A549 (cell line): ENCODE measurements at regions not wholly inside any gene's neighbourhood (a gene's known extent, or its start where the extent isn't known, plus 50 kb on each side); places are given as distances from the start of the nearest gene placed in this dataset.
"Not testable (repeated sequence)": the region's sequence is repeated elsewhere in the genome, so short reads cannot be mapped to it uniquely, and the experiment has no call there.

Experiments
- ATAC-seq, 2 experiments: fragments of 200-7000 bp in 1 of 2; fragments of >200 bp in 1 of 2; cut with Nextera tagmentation in 1 of 2; cut with Tn5 transposase in 1 of 2; 3 replicates each; pipeline versions ENCODE4 v1.8.0 to v1.9.1; 2018 to 2020; ENCODE audit warnings: mild to moderate bottlenecking in 1 of 2, moderate library complexity in 1 of 2
- CTCF ChIA-PET: fragments of 300-600 bp; sonication (Branson Sonifier 250); formaldehyde crosslinking; extraction: SDS; loops from one replicate; lab custom pipeline; 2021; ENCODE audit warnings: antibody characterized with exemption, inconsistent platforms; lab: Yijun Ruan, JAX
- POLR2A ChIA-PET: fragments of 350-600 bp; formaldehyde crosslinking; extraction: SDS; loops from one replicate; lab custom pipeline; 2021; ENCODE audit warnings: antibody characterized with exemption, inconsistent platforms; lab: Yijun Ruan, JAX
- DNase-seq, 2 experiments: peaks; one replicate each; pipeline versions ENCODE4 v3.0.0 to v3.0.0-alpha.2; 2011 to 2016; ENCODE audit warnings: low read depth in 1 of 2, low spot score in 1 of 2
- FAIRE-seq: peaks from 2 replicates; lab custom pipeline; 2011; peaks lifted over from hg19 to GRCh38; lab: Jason Lieb, UNC
- H3K27ac ChIP-seq, 2 experiments: fragments of >200 bp; sonication (Bioruptor Twin); formaldehyde crosslinking; 3 replicates each; pipeline ENCODE4 v1.5.1; 2016 to 2017
- H3K4me1 ChIP-seq: fragments of >200 bp; sonication (Bioruptor Twin); formaldehyde crosslinking; 3 replicates; pipeline ENCODE4 v1.6.1; 2016
- H3K4me2 ChIP-seq: fragments of >200 bp; sonication (Bioruptor Twin); formaldehyde crosslinking; 3 replicates; pipeline ENCODE4 v1.6.1; 2016
- H3K4me3 ChIP-seq: fragments of >200 bp; sonication (Bioruptor Twin); formaldehyde crosslinking; 3 replicates; pipeline ENCODE4 v1.5.1; 2016
- H3K9me3 ChIP-seq: fragments of >200 bp; sonication (Bioruptor Twin); formaldehyde crosslinking; 3 replicates; pipeline ENCODE4 v1.6.1; 2016
- BHLHE40 ChIP-seq: IDR thresholded peaks from 2 replicates; pipeline ENCODE4 v1.6.1; 2012; ENCODE audit warnings: low read depth, low read length, inconsistent platforms
- EHMT2 ChIP-seq: fragments of 200-600 bp; sonication (generic); IDR thresholded peaks from 2 replicates; pipeline ENCODE4 v1.6.1; 2016; ENCODE audit warnings: antibody characterized with exemption, low read depth, mild to moderate bottlenecking, moderate library complexity
- ESRRA ChIP-seq: fragments of 150-350 bp; IDR thresholded peaks from 2 replicates; pipeline ENCODE4 v1.6.1; 2014; ENCODE audit warnings: mild to moderate bottlenecking, low read length, borderline replicate concordance
- FOSL2 ChIP-seq, 2 experiments: fragments of 450-650 bp in 1 of 2; fragments of >200 bp in 1 of 2; sonication (Bioruptor Twin) in 1 of 2; formaldehyde crosslinking; IDR thresholded peaks; 2 replicates each; pipeline versions ENCODE4 v1.5.0 to v1.6.1; 2016 to 2020; ENCODE audit warnings: mild to moderate bottlenecking in 1 of 2, moderate library complexity in 1 of 2
- FOXS1 ChIP-seq: fragments of 250-450 bp; sonication (Bioruptor Pico); IDR thresholded peaks from 2 replicates; pipeline ENCODE4 v1.5.0; 2020; ENCODE audit warnings: mild to moderate bottlenecking, moderate library complexity
- HDAC2 ChIP-seq: fragments of 200-600 bp; sonication (generic); IDR thresholded peaks from 2 replicates; pipeline ENCODE4 v1.6.1; 2016
- HEYL ChIP-seq: fragments of 250-450 bp; sonication (Bioruptor Pico); IDR thresholded peaks from 2 replicates; pipeline ENCODE4 v1.8.0; 2021; ENCODE audit warnings: mild to moderate bottlenecking, moderate library complexity
- HOXA7 ChIP-seq: fragments of 250-450 bp; sonication (Bioruptor Pico); IDR thresholded peaks from 2 replicates; pipeline ENCODE4 v1.5.0; 2020; ENCODE audit warnings: mild to moderate bottlenecking, moderate library complexity
- JUN ChIP-seq, 2 experiments: fragments of >200 bp; sonication (Bioruptor Twin); formaldehyde crosslinking; IDR thresholded peaks; 2 replicates in 1 of 2; 3 replicates in 1 of 2; pipeline ENCODE4 v1.6.1; 2016 to 2017
- JUNB ChIP-seq: fragments of >200 bp; sonication (Bioruptor Twin); formaldehyde crosslinking; IDR thresholded peaks from 2 replicates; pipeline ENCODE4 v1.6.1; 2016
- KDM5A ChIP-seq: fragments of 200-600 bp; sonication (generic); IDR thresholded peaks from 2 replicates; pipeline ENCODE4 v1.6.1; 2016; ENCODE audit warnings: antibody characterized with exemption, mild to moderate bottlenecking
- MAFK ChIP-seq: fragments of 450-650 bp; IDR thresholded peaks from 2 replicates; pipeline ENCODE4 v1.6.1; 2014; ENCODE audit not compliant: partially characterized antibody
- NFE2L2 ChIP-seq: fragments of 150-350 bp; conservative IDR thresholded peaks from 2 replicates; pipeline ENCODE4 v1.6.1; 2014; ENCODE audit warnings: low read length
- NPAS2 ChIP-seq: fragments of 250-450 bp; sonication (Bioruptor Pico); IDR thresholded peaks from 2 replicates; pipeline ENCODE4 v1.8.0; 2022; ENCODE audit warnings: mild to moderate bottlenecking, moderate library complexity, borderline replicate concordance
- NR3C1 ChIP-seq: fragments of >200 bp; sonication (Bioruptor Twin); formaldehyde crosslinking; IDR thresholded peaks from 3 replicates; pipeline ENCODE4 v1.6.1; 2017
- POLR2AphosphoS2 ChIP-seq: conservative IDR thresholded peaks from 2 replicates; pipeline ENCODE4 v1.6.1; 2012; ENCODE audit warnings: low read length, improper control_type of control experiment, inconsistent platforms
- RCOR1 ChIP-seq: fragments of 150-350 bp; IDR thresholded peaks from 2 replicates; pipeline ENCODE4 v1.6.1; 2014; ENCODE audit warnings: antibody characterized with exemption, low read length, low read depth
- RFX5 ChIP-seq: fragments of 450-650 bp; IDR thresholded peaks from 2 replicates; pipeline ENCODE4 v1.7.1; 2014; ENCODE audit warnings: antibody characterized with exemption, mild to moderate bottlenecking, moderate library complexity
- SMC3 ChIP-seq: fragments of >200 bp; sonication (Bioruptor Twin); formaldehyde crosslinking; IDR thresholded peaks from 3 replicates; pipeline ENCODE4 v1.6.1; 2018; ENCODE audit warnings: inconsistent platforms
- TP53 ChIP-seq: fragments of 250-450 bp; sonication (Bioruptor Pico); IDR thresholded peaks from 2 replicates; pipeline ENCODE4 v1.5.0; 2021; ENCODE audit warnings: mild to moderate bottlenecking, moderate library complexity
- ZSCAN20 ChIP-seq: fragments of 250-450 bp; sonication (Bioruptor Pico); IDR thresholded peaks from 2 replicates; pipeline ENCODE4 v1.8.0; 2022; ENCODE audit warnings: mild to moderate bottlenecking, moderate library complexity
- WGBS: methylation state at CpG from one replicate; pipeline ENCODE4 v1.1.6; 2017; ENCODE audit errors: missing lambda C conversion rate; 5-methylcytosine and 5-hydroxymethylcytosine counted together
- TF ChIP-seq, protein P1 (sequence below): IDR thresholded peaks from 2 replicates; pipeline ENCODE4 v1.6.1; 2012; ENCODE audit warnings: low read depth, borderline replicate concordance
- TF ChIP-seq, protein P2 (sequence below): fragments of >200 bp; sonication (Bioruptor Twin); formaldehyde crosslinking; IDR thresholded peaks from 3 replicates; pipeline ENCODE4 v1.5.1; 2016
- TF ChIP-seq, protein P3 (sequence below): fragments of 250-450 bp; sonication (Bioruptor Pico); IDR thresholded peaks from 2 replicates; pipeline ENCODE4 v1.5.0; 2021; ENCODE audit warnings: mild to moderate bottlenecking, moderate library complexity, borderline replicate concordance

DNA sequence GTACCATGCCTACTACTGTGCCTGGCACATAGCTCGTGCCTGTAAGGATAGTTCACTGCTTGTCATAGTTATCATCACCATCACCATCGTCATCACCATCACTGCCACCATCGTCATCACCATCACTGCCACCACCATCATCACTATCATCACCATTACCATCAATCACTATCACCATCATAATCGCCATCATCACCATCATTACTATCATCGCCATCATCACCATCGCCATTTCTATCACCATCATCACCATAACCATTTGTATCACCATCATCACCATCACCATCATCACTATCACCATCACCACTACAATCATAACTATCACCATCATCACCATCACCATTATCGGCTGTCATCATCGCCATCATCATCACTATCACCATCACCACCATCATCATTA lies 107.1 kb downstream of the TUBA3C start:
- H3K9me3 ChIP-seq = no peaks in the 10 kb centered on the region
- FAIRE-seq (no peak), ATAC-seq (no peak), DNase-seq (no peak)
- POLR2A ChIA-PET = no interaction called here
- H3K4me3 ChIP-seq = no peak overlapping the region
- 20% methylated on average over 8 of the region's 8 CpGs for WGBS
- TF ChIP-seq ESRRA (no peak), NPAS2 (no peak), HOXA7 (CRISPR knock-in tag) (no peak), HDAC2 (no peak), BHLHE40 (no peak)
- no peaks in the 10 kb centered on the region for H3K4me1 ChIP-seq
- CTCF ChIA-PET = no interaction called here
- no peak overlapping the region for H3K4me2 ChIP-seq
- no peak overlapping the region for H3K27ac ChIP-seq

DNA sequence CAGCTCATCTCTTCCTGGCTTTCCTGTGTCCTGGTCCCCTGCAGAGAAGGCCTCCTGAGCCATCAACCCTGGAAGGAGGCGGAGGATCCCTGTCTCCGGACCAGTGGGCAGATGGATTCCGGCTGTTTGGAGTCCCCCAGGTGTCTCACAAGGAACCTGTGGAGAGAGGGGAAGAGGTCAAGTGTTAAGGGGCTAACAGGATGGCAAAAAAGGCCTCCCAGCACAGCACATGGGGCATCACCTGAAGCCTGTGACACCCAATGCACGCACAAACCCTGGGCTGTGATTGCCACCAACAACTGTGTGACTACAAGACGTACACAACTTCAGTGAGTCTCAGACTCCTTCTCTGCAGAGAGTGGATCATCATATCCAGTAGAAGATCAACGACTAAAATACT lies 107.5 kb downstream of the TUBA3C start:
- H3K4me1 ChIP-seq, FAIRE-seq, ATAC-seq, CTCF ChIA-PET, H3K9me3 ChIP-seq, POLR2A ChIA-PET, H3K4me3 ChIP-seq, DNase-seq, H3K4me2 ChIP-seq, H3K27ac ChIP-seq: not testable (repeated sequence)
- 14% methylated on average over 5 of the region's 6 CpGs for WGBS

DNA sequence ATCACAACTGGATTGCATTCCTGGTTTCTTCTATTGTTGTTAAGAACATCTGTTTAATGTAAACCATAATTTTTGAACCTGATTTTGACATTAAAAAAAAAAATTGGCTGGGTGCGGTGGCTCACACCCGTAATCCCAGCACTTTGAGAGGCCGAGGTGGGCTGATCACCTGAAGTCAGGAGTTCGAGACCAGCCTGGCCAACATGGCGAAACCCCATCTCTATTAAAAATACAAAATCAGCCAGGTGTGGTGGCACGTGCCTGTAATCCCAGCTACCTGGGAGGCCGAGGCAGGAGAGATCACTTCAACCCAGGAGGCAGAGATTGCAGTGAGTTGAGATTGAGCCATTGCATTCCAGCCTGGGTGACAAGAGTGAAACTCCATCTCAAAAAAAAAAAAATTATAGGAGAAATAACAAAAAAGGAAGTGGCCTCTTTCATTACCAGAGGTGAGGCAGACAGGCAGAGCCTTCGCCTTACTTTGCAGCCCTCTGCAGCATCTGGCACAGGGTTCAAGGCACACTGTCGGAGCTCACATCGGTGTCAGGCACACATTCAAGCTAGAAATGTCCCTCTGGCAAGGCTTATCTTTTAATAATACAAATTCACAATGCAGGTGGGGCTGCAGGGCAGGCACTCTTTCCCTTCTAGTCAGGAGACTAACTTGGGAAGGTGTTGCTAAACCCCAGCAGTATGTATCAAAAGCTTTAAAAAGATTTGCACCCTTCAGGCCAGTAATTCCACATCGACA lies 108.5 kb downstream of the TUBA3C start:
- H3K27ac ChIP-seq, DNase-seq, CTCF ChIA-PET, H3K4me2 ChIP-seq, H3K4me1 ChIP-seq, H3K4me3 ChIP-seq, FAIRE-seq, ATAC-seq, POLR2A ChIA-PET, H3K9me3 ChIP-seq: not testable (repeated sequence)
- 11% methylated on average over 11 of the region's 11 CpGs for WGBS

DNA sequence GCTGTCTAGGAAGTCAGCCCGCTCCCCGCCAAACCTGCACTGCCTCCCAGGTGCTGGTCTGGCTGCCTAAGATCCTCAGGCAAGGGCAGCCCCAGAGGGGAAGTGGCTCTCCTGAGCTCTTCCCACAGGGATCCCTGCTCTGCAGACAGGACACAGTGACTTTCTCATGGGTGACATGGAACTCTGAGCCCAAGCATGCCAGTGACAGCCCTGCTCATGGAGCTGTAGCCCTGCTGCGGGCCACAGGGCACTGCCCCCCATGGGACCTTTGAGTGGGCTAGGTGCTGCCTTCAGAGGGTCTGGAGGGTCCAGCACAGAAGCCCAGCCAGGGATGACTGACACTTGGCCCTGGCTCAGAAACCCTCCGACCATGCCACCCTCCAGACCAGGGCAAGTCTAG lies 109.1 kb downstream of the TUBA3C start:
- no peak for TF ChIP-seq NR3C1
- TF ChIP-seq POLR2AphosphoS2 = no peak
- TF ChIP-seq, protein P1, sequence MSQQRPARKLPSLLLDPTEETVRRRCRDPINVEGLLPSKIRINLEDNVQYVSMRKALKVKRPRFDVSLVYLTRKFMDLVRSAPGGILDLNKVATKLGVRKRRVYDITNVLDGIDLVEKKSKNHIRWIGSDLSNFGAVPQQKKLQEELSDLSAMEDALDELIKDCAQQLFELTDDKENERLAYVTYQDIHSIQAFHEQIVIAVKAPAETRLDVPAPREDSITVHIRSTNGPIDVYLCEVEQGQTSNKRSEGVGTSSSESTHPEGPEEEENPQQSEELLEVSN = no peak
- TF ChIP-seq SMC3 = no peak
- no peak for TF ChIP-seq EHMT2
- no peak for TF ChIP-seq FOSL2 (IDR thresholded peaks at IDR 0.05)
- no peak for TF ChIP-seq FOSL2 (CRISPR knock-in tag; IDR thresholded peaks at IDR 0.05)
- TF ChIP-seq, protein P2, sequence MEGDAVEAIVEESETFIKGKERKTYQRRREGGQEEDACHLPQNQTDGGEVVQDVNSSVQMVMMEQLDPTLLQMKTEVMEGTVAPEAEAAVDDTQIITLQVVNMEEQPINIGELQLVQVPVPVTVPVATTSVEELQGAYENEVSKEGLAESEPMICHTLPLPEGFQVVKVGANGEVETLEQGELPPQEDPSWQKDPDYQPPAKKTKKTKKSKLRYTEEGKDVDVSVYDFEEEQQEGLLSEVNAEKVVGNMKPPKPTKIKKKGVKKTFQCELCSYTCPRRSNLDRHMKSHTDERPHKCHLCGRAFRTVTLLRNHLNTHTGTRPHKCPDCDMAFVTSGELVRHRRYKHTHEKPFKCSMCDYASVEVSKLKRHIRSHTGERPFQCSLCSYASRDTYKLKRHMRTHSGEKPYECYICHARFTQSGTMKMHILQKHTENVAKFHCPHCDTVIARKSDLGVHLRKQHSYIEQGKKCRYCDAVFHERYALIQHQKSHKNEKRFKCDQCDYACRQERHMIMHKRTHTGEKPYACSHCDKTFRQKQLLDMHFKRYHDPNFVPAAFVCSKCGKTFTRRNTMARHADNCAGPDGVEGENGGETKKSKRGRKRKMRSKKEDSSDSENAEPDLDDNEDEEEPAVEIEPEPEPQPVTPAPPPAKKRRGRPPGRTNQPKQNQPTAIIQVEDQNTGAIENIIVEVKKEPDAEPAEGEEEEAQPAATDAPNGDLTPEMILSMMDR = no peak
- TF ChIP-seq JUNB = no peak
- no peak for TF ChIP-seq NFE2L2
- TF ChIP-seq HEYL (CRISPR knock-in tag) = no peak
- no peak for TF ChIP-seq ESRRA
- no peak for TF ChIP-seq TP53
- TF ChIP-seq MAFK = no peak
- TF ChIP-seq JUN (IDR thresholded peaks at IDR 0.05) = no peak
- TF ChIP-seq ZSCAN20 (CRISPR knock-in tag) = no peak
- TF ChIP-seq, protein P3, sequence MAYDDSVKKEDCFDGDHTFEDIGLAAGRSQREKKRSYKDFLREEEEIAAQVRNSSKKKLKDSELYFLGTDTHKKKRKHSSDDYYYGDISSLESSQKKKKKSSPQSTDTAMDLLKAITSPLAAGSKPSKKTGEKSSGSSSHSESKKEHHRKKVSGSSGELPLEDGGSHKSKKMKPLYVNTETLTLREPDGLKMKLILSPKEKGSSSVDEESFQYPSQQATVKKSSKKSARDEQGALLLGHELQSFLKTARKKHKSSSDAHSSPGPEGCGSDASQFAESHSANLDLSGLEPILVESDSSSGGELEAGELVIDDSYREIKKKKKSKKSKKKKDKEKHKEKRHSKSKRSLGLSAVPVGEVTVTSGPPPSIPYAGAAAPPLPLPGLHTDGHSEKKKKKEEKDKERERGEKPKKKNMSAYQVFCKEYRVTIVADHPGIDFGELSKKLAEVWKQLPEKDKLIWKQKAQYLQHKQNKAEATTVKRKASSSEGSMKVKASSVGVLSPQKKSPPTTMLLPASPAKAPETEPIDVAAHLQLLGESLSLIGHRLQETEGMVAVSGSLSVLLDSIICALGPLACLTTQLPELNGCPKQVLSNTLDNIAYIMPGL = no peak
- TF ChIP-seq FOXS1 (CRISPR knock-in tag) = no peak
- TF ChIP-seq RFX5 = no peak
- TF ChIP-seq RCOR1 = no peak
- TF ChIP-seq KDM5A = no peak
- FAIRE-seq = no peak
- POLR2A ChIA-PET = no interaction called here
- no peaks in the 10 kb centered on the region for H3K9me3 ChIP-seq
- CTCF ChIA-PET = no interaction called here
- DNase-seq = no peak
- ATAC-seq = no peak
- H3K4me3 ChIP-seq = no peak overlapping the region
- WGBS = 24% methylated on average over 4 of the region's 4 CpGs
- no peak overlapping the region for H3K27ac ChIP-seq
- no peak overlapping the region for H3K4me2 ChIP-seq
- no peaks in the 10 kb centered on the region for H3K4me1 ChIP-seq
